ENCODE measurements at regions not wholly inside any gene's neighbourhood (a gene's known extent, or its start where the extent isn't known, plus 50 kb on each side); places are given as distances from the start of the nearest gene placed in this dataset.

DNA sequence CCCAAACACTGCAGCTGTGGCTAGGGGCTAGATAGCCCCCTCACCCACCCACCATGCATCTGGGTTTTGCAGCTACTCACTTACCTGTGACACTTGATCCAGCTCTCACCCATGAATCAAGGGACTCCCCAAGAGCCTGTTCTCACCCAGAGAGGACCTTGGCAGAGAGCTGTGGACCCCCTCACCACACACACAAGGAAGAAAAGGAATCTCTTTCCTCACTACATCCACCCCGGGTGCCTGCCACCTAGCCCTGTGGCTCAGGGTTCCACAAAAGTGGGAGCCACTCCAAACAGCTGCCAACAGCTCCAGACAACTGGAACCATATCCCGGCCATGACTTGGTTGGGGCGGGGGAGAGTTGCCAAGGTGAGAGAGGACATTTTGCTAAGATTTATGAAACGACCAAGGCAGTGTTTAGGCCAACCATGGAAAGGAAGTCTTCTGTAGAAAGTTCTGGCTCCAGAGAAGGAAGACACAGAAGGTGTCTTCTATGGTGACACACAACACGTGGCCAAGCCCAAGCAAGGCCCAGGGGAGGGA lies 522.1 kb upstream of the RAB6C start:
- Histone ChIP-seq H3K36me3 (ENCODE audit: low read depth) (no peaks in the 10 kb centered on the region), H3K4me3 (ENCODE audit: severe bottlenecking) (no peak overlapping the region), H3K27ac (ENCODE audit: poor library complexity, severe bottlenecking) (no peak overlapping the region), H3K9me3 (ENCODE audit: severe bottlenecking) (no peaks in the 10 kb centered on the region), H3K27me3 (ENCODE audit: insufficient read depth, poor library complexity, severe bottlenecking) (no peaks in the 10 kb centered on the region), H3K4me1 (ENCODE audit: insufficient read depth, poor library complexity, severe bottlenecking) (no peaks in the 10 kb centered on the region)
- DNase-seq (ENCODE audit: low spot score) = no peak
- TF ChIP-seq, protein P1, sequence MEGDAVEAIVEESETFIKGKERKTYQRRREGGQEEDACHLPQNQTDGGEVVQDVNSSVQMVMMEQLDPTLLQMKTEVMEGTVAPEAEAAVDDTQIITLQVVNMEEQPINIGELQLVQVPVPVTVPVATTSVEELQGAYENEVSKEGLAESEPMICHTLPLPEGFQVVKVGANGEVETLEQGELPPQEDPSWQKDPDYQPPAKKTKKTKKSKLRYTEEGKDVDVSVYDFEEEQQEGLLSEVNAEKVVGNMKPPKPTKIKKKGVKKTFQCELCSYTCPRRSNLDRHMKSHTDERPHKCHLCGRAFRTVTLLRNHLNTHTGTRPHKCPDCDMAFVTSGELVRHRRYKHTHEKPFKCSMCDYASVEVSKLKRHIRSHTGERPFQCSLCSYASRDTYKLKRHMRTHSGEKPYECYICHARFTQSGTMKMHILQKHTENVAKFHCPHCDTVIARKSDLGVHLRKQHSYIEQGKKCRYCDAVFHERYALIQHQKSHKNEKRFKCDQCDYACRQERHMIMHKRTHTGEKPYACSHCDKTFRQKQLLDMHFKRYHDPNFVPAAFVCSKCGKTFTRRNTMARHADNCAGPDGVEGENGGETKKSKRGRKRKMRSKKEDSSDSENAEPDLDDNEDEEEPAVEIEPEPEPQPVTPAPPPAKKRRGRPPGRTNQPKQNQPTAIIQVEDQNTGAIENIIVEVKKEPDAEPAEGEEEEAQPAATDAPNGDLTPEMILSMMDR (IDR thresholded peaks at IDR 0.05; ENCODE audit: poor library complexity, severe bottlenecking) = no peak
- no peak for ATAC-seq (ENCODE audit: low read depth)

DNA sequence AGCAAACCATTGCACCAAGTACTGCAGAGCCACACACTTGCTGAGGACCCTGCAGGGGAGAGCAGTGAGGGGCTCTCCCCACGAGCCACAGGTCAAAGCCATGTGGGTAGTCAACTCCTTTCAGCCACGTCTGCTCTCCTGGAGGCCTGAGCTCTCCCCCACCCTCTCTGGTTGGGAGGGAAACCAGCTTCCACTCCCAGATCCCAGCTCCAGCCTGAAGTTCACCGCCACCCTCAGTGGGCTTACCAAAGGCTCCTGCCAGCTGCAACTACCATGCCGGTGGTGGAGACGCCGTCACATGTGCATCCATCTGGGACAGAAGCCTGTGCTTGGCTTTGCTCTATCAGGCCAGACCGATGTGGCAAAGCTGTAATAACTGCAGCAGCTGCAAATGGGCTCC lies 521.5 kb upstream of the RAB6C start:
- Histone ChIP-seq H3K27ac (ENCODE audit: poor library complexity, severe bottlenecking) (no peak overlapping the region), H3K36me3 (ENCODE audit: low read depth) (no peaks in the 10 kb centered on the region), H3K27me3 (ENCODE audit: insufficient read depth, poor library complexity, severe bottlenecking) (no peaks in the 10 kb centered on the region), H3K4me3 (ENCODE audit: severe bottlenecking) (no peak overlapping the region), H3K9me3 (ENCODE audit: severe bottlenecking) (no peaks in the 10 kb centered on the region), H3K4me1 (ENCODE audit: insufficient read depth, poor library complexity, severe bottlenecking) (no peaks in the 10 kb centered on the region)
- ATAC-seq (ENCODE audit: low read depth) (no peak), DNase-seq (ENCODE audit: low spot score) (peak; percentile 27)
- TF ChIP-seq, protein P1 (IDR thresholded peaks at IDR 0.05; ENCODE audit: poor library complexity, severe bottlenecking) = no peak

DNA sequence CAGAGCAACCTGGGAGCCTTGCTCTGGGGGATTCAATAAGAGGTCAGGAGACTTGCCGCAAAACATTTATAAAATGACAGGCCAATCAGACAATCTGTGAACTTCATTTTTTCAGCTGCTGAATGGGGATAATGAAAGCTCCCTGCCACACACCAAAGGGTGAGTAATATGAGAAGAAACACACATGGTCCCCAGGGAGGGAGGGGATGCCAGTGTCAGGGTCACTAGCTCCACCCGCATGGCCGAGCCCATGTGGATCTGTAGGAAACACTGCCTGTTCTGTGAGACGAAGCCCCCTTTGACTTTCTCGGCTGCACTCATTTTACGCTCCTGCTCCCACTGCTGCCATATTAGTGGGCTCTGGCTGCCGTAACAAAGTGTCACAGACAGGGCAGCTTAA lies 521.0 kb upstream of the RAB6C start:
- H3K27me3 ChIP-seq (ENCODE audit: insufficient read depth, poor library complexity, severe bottlenecking) = no peaks in the 10 kb centered on the region
- H3K27ac ChIP-seq (ENCODE audit: poor library complexity, severe bottlenecking) = no peak overlapping the region
- no peaks in the 10 kb centered on the region for H3K36me3 ChIP-seq (ENCODE audit: low read depth)
- H3K9me3 ChIP-seq (ENCODE audit: severe bottlenecking) = no peaks in the 10 kb centered on the region
- ATAC-seq (ENCODE audit: low read depth) (no peak), DNase-seq (ENCODE audit: low spot score) (no peak)
- no peak overlapping the region for H3K4me3 ChIP-seq (ENCODE audit: severe bottlenecking)
- TF ChIP-seq, protein P1 (IDR thresholded peaks at IDR 0.05; ENCODE audit: poor library complexity, severe bottlenecking) = no peak
- H3K4me1 ChIP-seq (ENCODE audit: insufficient read depth, poor library complexity, severe bottlenecking) = no peaks in the 10 kb centered on the region

DNA sequence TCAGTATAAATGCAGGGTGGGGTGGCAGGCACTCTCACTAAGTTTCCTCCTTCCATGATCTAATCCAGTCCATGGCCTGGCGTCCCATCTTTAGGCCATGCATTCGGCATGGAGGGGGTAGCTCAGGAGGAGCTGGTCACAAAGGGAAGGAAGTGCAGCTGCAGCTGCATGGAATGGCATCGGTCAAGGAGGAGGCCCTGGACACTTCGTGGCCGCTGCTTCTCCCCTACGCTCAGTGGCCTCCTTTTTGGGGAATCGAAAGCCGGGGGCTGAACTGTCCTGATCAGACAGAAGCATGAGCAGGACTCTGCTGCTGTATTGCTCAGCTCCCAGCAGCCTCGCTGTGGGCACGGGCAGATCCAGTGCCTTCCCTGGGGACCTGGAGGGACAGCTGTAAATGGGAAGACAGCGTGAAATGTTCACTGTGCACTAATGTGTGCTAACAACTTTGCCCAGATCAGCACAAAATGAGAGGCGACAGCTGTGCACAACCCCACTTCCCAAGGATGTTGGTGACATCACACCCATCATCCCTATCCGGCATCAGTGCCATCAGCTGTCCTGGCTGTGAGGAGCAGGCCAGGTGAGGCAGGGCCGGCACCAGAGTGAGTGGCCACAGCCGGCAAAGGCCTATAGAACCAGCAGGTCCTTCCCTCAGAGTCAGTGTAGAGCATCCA lies 520.1 kb upstream of the RAB6C start:
- Histone ChIP-seq H3K9me3 (ENCODE audit: severe bottlenecking) (no peaks in the 10 kb centered on the region), H3K4me1 (ENCODE audit: insufficient read depth, poor library complexity, severe bottlenecking) (no peaks in the 10 kb centered on the region), H3K27ac (ENCODE audit: poor library complexity, severe bottlenecking) (no peak overlapping the region), H3K4me3 (ENCODE audit: severe bottlenecking) (no peak overlapping the region), H3K27me3 (ENCODE audit: insufficient read depth, poor library complexity, severe bottlenecking) (no peaks in the 10 kb centered on the region), H3K36me3 (ENCODE audit: low read depth) (no peaks in the 10 kb centered on the region)
- TF ChIP-seq, protein P1 (IDR thresholded peaks at IDR 0.05; ENCODE audit: poor library complexity, severe bottlenecking) = no peak
- ATAC-seq (ENCODE audit: low read depth) (no peak), DNase-seq (ENCODE audit: low spot score) (peak; percentile 29)

DNA sequence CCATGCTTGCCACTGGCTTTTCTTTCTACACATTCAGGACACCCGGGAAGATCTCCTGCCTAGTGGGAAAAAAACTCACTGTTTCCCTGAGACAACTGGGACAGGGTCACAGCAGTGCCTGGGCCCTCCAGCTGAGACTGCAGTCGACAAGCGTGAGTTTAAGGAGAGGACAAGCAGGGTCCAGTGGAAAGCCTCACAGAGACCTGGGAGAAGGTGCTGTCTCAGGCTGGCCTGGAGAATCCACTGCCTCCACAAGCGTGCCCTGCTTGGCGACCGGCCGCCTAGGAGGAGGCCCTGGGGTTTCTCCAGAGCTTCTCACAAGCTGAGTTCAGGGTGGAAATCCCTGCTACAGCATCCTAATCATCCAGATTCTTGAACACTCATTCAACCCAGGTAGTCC lies 519.6 kb upstream of the RAB6C start:
- no peak for ATAC-seq (ENCODE audit: low read depth)
- H3K4me3 ChIP-seq (ENCODE audit: severe bottlenecking) = no peak overlapping the region
- no peaks in the 10 kb centered on the region for H3K27me3 ChIP-seq (ENCODE audit: insufficient read depth, poor library complexity, severe bottlenecking)
- H3K9me3 ChIP-seq (ENCODE audit: severe bottlenecking) = no peaks in the 10 kb centered on the region
- TF ChIP-seq, protein P1 (IDR thresholded peaks at IDR 0.05; ENCODE audit: poor library complexity, severe bottlenecking) = no peak
- H3K4me1 ChIP-seq (ENCODE audit: insufficient read depth, poor library complexity, severe bottlenecking) = no peaks in the 10 kb centered on the region
- no peak for DNase-seq (ENCODE audit: low spot score)
- H3K27ac ChIP-seq (ENCODE audit: poor library complexity, severe bottlenecking) = no peak overlapping the region
- no peaks in the 10 kb centered on the region for H3K36me3 ChIP-seq (ENCODE audit: low read depth)
